AG09309 (cell line): ENCODE measurements at regions not wholly inside any gene's neighbourhood (a gene's known extent, or its start where the extent isn't known, plus 50 kb on each side); places are given as distances from the start of the nearest gene placed in this dataset.

Experiments used
- DNase-seq: peaks from one replicate; pipeline ENCODE4 v3.0.0-alpha.2; 2010; ENCODE audit warnings: low read depth
- H3K4me3 ChIP-seq: 2 replicates; pipeline ENCODE4 v1.5.1; 2011; ENCODE audit warnings: mild to moderate bottlenecking, low read depth, low read length, moderate library complexity; ENCODE audit not compliant: control insufficient read depth
- TF ChIP-seq, protein P1 (sequence below): IDR thresholded peaks from 2 replicates; pipeline ENCODE4 v1.5.1; 2011; ENCODE audit warnings: mild to moderate bottlenecking, low read depth, low read length, inconsistent platforms; ENCODE audit not compliant: insufficient read depth, control insufficient read depth; ENCODE audit errors: missing control alignments

DNA sequence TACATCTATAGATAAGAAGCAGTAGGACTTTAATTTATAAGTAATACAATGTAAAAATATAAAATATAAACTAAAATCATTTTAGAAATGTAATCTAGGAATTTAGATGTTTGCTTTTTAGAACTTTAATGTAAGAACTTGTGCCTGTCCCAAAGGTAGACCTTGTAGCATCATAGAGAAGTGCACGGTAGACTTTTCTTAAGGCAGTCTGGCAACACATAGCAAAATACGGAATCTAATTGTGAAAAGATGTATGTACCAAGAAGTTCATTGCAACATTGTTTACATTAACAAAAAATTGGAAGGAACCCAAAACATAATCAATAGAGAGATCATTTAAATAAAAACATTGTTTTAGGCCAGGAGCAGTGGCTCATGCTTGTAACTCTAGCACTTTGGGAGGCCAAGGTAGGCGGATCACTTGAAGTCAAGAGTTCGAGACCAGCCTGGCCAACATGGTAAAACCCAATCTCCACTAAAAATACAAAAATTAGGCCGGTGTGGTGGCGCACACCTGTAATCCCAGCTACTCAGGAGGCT, 84.6 kb upstream of the SMIM15 start:
- TF ChIP-seq, protein P1, sequence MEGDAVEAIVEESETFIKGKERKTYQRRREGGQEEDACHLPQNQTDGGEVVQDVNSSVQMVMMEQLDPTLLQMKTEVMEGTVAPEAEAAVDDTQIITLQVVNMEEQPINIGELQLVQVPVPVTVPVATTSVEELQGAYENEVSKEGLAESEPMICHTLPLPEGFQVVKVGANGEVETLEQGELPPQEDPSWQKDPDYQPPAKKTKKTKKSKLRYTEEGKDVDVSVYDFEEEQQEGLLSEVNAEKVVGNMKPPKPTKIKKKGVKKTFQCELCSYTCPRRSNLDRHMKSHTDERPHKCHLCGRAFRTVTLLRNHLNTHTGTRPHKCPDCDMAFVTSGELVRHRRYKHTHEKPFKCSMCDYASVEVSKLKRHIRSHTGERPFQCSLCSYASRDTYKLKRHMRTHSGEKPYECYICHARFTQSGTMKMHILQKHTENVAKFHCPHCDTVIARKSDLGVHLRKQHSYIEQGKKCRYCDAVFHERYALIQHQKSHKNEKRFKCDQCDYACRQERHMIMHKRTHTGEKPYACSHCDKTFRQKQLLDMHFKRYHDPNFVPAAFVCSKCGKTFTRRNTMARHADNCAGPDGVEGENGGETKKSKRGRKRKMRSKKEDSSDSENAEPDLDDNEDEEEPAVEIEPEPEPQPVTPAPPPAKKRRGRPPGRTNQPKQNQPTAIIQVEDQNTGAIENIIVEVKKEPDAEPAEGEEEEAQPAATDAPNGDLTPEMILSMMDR, result no peak
- H3K4me3 ChIP-seq, result no peak overlapping the region
- DNase-seq, result no peak

DNA sequence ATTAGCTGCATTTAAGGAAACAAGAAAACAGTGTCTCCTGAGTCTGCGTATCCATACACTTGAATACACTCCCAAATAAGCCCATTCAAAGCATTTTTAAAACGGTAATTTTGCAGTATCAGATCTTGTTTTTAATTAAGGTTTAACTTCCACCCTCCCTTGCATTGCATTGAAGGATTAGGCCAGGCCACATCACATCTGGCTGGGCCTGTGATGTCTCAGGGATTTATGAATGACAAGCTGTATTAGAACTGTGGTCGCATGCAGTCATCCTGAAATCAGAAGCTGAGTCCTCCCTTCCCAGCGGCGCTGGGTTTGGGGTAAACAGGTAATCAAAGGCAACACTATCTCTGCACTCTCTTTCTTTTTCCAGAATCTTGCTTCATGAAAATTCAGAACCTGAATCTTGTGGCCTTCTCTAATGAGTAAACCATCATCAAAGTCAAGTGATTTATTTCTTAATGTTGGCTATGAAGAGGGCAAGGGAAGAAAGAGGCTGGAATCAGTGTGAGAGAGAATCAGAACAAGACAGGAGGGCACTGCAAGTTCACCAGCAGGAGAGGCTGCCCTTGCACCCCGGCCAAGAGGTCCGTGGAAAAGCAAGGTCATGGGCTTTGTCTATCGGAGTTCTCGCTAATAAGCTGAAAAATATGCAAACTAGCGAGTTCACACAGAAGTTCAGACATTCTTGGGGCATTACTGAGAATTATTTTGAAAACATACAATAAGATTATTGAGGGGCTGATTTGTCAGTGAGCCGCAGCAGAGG, 80.0 kb upstream of the ZSWIM6 start:
- no peak overlapping the region for H3K4me3 ChIP-seq
- no peak for DNase-seq
- TF ChIP-seq, protein P1, result no peak

DNA sequence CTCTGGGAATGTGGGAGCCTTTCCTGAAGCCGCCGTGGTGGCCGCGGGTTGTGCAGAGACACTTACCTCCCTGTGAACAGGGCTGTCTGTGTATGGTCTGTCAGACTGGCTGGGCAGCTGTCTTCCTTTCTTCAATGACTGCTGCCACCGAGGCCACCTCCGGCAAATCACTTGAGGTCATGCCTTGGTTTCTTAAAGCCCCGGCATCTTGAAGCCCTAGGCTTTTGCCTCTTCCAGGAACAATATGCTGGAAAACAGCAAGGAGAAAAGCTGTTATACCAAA, 79.5 kb upstream of the ZSWIM6 start:
- no peak overlapping the region for H3K4me3 ChIP-seq
- no peak for DNase-seq
- TF ChIP-seq, protein P1, result no peak

GRCh38 chr5:61253547-61253946, 78.5 kb upstream of the ZSWIM6 start:
- DNase-seq, result no peak
- H3K4me3 ChIP-seq, result no peak overlapping the region
- TF ChIP-seq, protein P1, result no peak

DNA sequence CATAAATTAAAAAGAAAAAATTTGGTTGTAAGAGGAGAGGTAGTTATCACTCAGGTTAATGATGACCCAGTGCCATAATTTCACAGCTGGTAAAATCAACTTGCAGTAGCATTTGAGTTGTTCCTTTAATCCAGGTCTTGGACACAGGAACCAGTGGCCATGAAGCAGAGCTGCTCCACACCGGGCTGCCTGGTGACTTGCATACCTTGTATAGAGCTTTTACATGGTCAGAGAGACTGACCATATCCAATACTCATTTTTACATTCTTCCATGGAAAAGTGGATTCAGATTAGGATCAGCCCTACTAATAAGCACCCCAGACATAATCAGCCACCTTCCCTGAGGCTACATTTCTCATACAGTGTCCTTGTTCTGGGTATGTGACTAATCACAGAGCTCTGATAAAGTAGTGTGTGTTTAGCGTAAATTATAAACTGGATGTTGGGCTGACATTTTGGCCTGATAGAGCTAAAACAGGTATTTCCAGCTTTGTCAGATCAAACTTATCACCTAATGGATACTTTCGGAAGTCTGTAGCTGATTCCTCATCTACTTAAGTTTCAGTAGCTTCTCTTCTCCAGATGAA, 77.0 kb upstream of the ZSWIM6 start:
- no peak for DNase-seq
- TF ChIP-seq, protein P1, result no peak
- H3K4me3 ChIP-seq, result no peak overlapping the region

DNA sequence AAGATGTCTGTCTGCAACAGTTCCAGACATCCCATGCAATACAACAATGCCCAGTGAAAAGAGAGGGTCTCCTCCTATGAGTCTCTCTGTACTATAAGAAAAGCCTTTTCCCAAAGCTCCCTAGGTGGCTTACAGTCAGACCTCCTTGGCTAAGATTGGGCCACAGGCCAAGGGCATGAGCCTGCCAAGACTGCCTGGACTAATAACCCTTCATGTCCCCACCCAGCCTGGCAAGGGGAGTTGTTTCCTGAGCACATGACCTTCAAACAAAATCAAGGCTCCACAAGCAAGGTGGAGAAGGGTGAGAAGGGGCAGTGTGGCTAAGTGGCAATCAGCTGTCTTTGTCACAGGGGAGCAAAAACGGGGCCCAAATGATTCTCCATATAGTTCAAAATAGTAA, 75.6 kb upstream of the ZSWIM6 start:
- TF ChIP-seq, protein P1, result no peak
- DNase-seq, result no peak
- no peak overlapping the region for H3K4me3 ChIP-seq
